SHP77 (cell line): ENCODE measurements at regions not wholly inside any gene's neighbourhood (a gene's known extent, or its start where the extent isn't known, plus 50 kb on each side); places are given as distances from the start of the nearest gene placed in this dataset.

Source experiments
- DNase-seq, 2 experiments: peaks; one replicate each; lab custom pipeline; 2025; lab: John Stamatoyannopoulos, UW

DNA sequence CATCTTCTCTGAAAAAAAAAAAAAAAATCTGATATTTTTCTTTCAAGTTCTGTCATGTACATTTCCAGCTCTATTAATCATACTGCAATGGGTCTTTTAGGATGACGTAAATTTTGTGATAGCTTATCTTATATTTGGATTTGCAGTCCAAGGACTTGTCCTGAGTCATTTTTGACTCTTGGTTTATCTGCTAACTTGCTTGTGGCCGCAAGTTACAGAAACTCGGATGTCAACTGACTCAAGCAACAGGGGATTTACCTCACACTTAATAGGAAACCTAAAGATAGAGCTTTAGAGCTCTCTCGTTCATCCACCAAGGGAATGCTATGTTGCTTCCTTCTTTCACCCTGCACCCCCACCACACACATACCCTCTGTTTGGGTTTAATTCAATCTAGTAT lies 1433.8 kb upstream of the TENM3 start:
- no peak for DNase-seq

DNA sequence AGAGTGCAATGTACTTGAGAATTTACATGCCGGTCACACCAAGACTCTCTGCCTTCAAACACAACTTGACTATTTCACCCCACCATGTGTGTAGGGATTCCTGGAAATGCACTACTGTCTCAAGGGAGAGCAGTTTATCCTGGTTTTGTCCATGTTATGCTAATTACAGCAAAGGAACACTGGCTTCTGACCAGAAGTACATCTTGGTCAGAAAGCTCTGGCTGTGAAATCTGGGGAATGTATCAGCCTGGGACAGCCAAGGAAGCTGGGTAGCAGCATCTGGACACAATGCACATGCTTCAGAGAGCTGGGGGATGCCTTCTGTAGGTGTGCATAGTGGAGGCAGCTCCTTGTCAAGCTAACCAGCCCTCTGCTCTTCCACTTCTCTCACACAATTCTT lies 1432.6 kb upstream of the TENM3 start:
- no peak for DNase-seq

DNA sequence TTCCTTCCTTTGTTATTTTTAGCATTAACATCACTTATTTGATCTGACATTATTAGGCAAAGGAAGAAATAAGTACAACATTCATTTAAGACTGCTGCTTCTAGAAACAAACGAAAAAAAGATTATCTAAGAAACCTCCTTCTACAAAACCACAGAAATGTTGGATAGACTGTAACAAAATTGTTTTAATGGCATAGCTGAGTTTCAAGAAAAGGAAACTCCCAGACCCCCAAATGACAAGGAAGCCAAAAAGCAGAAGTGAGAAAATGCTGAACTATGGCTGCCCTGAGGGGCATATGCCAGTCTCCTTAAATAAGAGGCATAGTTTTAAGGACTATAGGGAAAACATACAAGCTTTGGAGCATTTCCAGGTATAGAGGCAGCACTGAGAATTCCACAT lies 1431.6 kb upstream of the TENM3 start:
- DNase-seq = no peak

DNA sequence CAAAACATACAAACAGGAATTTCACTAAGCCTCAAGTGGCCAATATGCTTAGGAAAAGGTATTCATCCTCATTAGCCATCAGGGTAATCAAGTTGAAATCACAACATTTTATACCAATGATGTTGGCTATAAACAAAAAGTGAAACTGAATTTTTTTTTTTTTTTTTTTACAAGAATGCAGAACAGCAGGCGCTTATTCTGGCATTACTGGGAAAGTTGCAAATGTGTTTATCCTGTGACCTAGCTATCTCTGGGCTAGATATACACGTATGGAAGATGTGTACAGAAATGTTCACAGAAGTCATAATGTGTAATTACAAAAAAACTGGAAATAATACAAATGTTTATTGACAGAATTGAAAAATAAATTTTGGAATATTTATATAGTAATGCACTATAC lies 1430.4 kb upstream of the TENM3 start:
- no peak for DNase-seq

DNA sequence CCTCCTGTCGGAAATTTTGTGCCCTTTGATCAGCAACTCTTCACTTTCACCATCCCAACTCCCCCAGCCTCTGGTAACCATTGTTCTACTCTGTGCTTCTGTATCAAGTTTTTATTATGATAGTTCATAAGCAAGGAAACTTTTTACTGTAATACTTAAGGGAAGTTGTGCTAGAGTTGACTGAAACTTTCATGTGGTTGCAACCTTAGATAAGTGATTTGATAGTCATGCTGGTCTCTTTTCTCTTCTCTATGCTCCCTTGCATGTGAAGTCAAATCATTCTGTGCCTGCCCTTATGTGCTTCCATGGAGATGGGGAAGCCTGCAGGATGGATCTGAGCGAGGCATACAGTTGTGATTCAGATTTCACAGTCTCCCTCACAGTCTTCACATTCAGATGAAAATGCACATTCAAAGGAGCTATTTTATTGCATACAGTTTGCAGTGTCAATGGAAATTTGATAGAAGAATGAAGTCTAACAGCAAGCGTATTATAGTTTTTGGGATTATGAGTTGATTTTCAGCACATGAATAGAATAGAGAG lies 1428.3 kb upstream of the TENM3 start:
- no peak for DNase-seq

DNA sequence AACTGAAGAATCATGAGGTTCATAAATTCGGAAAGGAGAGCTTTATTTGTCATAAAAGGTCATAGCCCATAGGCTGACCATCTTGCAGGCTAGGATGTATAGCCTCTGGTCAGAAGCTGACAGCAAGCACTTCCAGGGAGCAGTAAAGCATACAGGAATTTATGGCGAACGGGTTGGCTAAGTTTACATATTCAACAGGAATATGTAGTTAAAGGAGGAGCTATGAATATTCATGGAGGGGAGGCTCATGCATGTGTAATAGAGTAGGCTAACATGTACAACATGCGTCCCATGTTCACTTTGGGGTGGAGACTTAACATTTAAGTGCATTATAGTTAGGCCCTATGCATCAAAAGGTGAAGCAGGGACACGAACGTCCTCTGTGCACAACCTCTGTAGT lies 1425.7 kb upstream of the TENM3 start:
- no peak for DNase-seq

DNA sequence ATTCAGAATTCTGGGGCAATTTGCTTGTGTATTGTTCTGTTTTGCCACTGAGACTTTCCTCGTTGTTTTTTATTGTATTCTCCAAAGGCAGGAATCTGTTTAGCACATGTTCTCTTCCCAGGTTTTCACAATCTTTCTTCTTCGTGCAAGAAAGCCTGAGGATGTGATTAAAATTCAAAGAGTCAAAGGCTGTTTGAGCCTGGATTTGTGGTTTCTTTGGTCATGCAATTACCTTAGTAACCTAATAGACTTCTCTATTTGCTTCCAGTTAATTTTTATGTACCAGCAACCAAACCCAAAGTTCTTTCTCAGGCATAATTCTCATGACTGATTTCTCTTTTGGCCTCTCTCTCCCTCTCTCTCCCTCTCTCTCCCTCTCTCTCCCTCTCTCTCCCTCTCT lies 1420.1 kb upstream of the TENM3 start:
- DNase-seq = no peak

DNA sequence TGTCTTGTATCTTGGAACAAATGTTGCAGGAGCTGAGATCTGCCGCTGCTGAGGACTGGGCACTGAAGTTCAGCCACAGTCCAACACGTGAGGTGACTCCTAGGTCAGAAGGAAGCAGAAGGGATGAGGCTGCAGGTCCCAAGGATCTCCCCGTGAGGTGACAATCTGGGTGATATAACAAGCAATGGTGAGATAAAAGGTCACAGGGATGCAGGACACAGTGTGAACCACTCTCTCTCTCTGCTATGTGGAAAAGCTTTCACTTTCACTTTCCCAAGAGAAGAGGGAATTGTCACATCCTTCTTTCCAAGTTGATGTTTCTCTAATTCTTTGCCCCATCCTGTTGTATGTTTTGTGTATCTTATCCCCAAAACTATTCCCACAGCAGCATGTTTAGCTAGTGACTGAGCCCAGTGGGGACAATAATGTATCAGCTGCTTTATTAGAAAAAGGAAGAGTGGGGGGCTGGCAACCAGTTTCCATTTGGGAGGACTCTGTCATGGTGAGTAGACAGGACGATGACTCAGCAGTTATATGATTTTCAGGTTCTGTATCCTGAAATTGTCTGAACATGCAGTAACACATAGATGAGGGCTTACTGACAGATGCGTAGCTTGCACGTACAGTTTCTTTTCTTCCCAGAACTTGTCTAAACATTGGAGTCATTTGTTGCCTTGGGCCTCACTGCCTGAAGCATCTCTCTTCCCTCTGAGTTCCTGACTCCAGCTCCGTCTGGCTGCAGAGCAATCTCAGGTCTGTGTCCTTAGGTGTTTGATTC lies 1415.8 kb upstream of the TENM3 start:
- peak; percentile 12 to 18 for DNase-seq

DNA sequence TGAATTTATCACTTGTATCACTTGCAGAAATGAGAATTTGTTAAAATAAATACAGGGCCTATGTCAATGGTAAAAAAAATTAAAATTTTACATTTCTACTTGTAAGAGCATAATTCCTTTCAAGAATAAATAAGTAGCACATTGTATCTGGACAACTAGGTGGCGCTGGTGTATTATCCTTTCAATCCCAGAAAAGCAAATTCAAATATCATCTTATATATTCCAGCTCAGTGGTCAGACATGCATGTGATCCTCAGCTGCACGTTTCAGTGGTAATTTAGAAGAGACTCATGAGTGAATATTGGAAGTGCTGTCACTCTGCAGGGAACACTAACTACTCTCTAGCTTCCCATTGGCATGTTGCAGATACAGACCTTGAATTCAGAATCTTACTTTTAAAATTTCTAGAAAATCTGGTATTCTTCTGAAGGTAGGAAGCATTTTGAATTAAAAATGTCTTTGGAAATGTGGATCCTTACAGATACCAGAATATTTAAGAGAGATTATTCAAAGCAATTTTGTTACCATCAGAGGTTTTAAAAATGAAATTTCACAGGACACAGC lies 1414.7 kb upstream of the TENM3 start:
- DNase-seq = peak; percentile 39 to 62

DNA sequence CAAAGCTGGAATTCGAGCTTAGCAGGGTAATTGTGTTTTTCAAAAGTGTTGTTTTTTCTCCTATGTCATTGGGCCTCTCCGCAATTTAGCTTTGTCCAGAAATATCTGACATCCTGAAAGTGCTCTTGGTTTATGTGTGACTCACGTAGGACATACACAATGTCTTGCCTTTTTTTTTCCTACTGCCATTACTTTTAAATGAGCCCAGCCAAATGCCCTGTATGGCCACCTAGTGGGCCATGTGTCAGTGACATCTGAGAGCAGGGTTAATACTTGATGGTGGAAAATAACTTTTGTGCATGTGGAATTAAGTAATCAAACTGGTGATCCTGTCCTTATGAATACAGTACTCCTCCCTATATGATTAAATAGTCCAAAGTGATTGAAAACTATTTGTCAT lies 1411.1 kb upstream of the TENM3 start:
- DNase-seq = no peak

DNA sequence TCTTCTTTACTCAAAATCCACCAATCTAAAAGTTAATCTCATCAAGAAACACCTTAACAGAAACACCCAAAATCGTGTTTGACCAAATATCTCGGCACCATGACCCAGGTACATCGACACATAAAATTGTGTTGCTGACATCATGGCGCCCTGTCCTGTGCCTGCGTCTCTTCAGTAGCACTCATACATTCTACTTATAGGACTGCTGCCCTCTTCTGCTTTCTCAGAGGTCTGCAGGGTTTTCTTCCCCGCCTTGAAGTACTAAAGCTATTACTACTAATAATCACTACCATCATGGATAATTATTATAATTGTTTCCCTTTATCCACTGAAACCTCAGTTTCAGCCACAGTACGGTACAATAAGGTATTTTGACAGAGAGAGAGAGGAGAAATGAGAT lies 1403.1 kb upstream of the TENM3 start:
- no peak for DNase-seq

DNA sequence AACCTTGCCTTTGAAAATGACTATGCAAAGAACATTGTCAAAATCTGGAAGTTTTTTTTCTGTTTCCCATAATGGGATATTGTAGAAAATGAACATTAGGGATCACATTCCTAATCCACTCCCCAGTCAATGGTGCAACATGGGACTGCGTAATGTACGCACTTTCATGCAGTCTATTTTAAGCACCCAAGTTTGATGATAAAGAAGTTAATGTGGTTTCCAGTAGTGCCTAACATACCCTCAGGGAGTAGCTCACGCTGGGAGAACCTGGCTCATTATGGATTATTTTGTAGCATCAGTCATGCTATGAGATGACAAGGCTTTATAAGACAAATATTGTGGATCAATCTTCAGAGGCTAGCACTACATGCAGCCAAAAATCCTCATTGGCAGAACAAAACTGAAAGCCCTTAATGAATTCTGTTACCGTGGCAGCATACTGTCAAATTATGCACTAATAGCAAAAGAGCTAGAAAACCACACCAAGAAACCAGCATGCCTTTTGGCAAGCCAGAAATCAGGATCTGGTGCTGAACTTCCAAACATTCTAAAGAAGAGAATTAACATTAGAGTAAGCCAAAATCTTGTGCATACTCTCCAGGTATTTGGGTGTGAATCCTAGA lies 1392.8 kb upstream of the TENM3 start:
- DNase-seq = no peak

DNA sequence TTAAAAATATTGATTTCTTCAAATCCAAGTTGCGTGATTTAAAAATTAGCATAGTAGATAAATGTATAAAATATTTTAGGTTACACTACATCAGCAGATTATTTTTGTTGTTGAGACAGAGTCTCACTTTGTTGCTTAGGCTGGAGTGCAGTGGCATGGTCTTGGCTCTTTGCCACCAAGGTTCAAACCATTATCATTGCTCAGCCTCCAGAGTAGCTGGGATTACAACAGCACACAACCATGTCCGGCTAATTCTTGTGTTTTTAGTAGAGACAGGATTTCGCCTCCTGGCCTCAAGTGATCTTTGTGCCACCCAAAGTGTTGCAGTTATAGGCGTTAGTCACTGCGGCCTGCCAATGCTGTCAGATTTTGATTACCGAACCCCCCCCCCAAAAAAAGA lies 1390.5 kb upstream of the TENM3 start:
- no peak for DNase-seq

DNA sequence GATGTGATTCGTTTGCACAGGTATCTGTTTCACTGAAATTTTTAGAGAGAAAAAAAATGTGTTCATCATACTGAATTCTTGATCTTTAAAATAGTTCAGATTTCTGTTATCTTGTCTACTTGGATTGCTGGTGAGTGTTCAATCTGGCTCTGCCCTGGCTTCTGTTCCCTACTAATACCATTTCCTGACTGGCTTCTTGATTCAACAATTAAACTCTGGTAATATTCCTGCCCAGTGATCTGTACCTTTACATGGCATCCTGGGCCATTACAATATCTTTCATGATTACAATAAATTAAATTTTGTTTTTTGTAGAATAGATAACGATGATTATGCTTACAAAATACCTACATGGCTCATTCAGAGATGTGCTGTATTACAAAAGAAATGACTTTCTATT lies 1388.0 kb upstream of the TENM3 start:
- DNase-seq = no peak

DNA sequence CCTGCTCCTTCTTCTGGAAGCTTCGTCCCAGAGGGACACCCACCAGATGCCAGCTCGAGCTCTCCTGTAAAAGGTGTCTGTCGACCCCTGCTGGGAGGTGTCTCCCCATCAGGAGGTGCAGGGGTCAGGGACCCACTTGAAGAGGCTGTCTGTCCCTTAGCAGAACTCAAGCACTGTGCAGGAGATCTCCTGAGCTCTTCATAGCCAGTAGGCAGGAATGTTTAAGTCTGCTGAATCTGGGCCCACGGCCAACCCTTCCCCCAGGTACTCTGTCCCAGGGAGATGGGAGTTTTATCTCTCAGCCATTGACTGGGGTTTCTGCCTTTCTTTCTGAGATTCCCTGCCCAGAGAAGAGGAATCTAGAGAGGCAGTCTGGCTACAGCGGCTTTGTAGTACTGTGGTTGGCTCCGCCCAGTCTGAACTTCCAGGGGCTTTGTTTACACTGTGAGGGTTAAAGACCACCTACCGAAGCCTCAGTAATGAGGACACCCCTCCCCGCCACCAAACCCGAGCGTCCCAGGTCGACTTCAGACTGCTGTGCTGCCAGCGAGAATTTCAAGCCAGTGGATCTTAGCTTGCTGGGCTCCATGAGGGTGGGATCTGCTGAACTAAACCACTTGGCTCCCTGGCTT lies 1383.0 kb upstream of the TENM3 start:
- DNase-seq = no peak

DNA sequence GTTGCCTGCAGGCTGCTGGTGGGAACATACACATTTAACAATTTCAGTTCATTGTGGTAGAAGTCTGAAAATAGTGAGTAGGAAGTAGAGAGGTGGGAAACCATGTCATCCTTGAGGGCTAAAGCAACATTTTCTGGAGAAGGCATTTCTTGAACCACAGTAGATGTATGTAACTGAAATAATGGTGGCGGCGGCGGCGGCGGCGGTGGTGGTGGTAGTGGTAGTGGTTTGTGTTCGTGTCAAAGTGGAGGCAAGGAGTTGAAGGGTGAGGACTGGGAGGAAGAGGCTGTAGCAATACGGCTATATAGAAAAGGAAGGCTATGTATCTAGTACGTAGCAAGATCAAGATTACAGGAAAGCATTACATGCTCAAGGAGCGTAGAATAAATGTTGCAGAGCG lies 1381.6 kb upstream of the TENM3 start:
- DNase-seq = no peak

DNA sequence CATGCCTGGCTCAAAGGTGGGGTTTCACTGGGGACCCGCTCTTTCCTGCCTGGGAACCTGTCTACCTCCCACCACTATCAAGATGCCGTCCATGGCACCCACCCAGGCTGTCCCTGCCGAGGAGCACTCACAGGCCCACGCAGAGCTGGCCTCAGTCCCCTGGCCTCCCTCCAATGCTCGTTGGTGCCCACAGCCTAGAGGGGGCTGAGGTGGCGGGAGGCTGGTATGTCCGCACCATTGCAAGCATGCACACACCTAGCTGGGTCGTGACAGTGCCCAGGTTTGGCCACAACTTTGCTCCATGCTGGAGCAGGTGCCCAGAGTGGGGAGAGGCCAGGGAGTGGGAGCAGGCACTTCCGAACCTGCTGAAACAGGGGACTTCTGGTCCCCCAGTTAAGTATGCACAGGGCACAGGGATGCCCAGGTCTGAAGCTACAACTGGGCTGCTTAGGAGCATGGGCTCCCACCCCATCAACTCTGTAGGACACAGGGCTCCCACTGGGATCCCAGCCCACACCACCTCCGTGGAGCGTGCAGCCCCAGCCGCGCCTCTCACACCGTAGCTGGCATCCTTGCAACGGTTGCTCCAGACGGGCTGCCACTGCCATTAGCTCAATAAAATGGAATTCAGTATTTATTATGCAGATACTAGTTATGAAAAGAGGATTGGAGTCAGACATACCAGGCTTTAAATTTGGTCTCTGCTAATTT lies 1376.1 kb upstream of the TENM3 start:
- no peak for DNase-seq

DNA sequence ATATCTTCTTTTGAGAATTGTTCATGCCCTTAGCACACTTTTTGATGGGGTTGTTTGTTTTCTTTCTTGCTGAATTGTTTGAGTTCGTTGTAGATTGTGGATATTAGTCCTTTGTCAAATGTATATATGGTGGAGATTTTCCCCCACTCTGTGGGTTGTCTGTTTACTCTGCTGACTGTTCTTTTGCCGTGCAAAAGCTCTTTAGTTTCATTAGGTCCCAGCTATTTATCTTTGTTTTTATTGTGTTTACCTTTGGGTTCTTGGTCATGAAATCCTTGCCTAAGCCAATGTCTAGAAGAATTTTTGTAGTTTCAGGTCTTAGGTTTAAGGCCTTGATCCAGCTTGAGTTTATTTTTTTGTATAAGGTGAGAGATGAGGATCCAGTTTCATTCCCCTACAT lies 1372.6 kb upstream of the TENM3 start:
- DNase-seq = no peak

DNA sequence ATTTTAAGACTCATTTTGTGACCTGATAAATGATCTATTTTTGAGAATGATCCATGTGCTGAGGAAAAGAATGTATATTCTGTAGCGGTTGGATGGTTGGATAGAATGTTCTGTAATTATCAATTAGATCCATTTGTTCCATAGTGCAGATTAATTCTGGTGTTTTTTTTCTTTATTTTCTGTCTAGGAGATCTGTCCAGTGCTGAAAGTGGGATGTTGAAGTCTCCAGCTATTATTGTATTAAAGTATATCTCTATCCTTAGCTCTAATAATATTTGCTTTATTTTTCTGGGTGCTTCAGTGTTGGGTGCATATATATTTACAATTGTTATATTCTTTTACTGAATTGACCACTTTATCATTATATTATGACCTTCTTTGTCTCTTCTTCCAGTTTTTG lies 1344.9 kb upstream of the TENM3 start:
- DNase-seq = no peak

DNA sequence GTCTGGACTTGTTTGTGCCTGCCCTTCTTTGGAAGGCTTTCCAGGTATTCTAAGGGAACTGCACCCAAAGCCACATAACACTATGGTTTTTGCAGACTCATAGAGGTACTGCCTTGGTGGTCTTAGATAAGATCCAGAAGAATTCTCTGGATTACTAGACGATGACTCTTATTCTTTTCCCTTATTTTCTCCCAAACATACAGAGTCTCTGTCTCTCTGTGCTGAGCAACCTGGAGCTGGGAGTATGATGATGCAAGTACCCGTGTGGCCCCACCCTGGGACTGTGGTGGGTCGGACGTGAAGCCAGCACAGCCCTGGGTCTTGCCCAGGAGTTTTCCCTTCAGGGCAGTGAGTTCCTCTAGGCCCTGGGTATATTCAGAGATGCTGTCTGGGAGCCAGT lies 1342.4 kb upstream of the TENM3 start:
- no peak for DNase-seq

DNA sequence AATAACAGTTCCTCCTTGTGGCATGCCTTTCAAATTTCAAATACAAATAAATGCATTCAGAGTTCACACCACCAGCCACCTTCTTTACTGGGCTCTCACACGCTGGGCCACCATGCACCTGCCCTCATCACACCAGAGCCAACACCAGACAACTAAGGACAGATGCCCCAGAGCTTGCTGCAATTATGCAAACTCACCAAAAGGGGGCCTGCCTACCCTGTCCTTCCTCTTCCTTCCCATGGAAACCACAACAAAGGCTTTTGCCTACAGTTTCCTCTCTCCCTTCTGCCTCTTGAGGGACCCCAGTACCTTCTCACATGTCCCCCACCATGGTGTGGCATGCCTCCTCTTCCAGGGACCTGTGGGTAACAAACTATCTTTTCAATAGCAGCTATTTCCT lies 1333.9 kb upstream of the TENM3 start:
- no peak for DNase-seq

DNA sequence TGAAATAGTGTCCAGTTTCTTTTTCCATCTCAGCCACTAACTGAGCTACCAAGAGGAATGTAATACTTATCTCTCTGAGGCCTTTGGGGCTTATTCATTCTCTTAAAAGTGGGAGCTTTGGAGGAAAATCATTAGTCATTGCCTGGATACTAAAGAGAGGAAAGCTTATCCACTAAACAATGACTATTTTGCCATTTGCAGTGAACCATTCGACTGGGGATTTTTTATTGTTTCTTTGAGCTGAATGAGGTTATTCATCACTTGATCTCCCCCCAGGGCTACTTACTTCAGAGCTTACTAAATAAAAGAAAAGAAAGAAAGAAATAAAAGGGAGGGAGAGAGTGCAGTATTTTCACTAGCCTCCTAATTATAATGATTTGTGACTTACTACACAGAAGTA lies 1329.5 kb upstream of the TENM3 start:
- no peak for DNase-seq
